Activated CD4-positive, alpha-beta T cell treated with anti-CD3 and anti-CD28 coated beads, Interleukin-2, Interleukin-6, amounts not matched to agents 100 ng/mL and 50 ng/mL, durations not matched to agents 16 hours and 8 hours (primary cell): ENCODE measurements at regions not wholly inside any gene's neighbourhood (a gene's known extent, or its start where the extent isn't known, plus 50 kb on each side); places are given as distances from the start of the nearest gene placed in this dataset.
A peak's percentile ranks its signal among the peaks of the same experiment; 100 is the strongest.
"Not testable (repeated sequence)": the region's sequence is repeated elsewhere in the genome, so short reads cannot be mapped to it uniquely, and the experiment has no call there.

Source experiments
- DNase-seq: peaks from one replicate; pipeline ENCODE4 v3.0.0-alpha.2; 2020

DNA sequence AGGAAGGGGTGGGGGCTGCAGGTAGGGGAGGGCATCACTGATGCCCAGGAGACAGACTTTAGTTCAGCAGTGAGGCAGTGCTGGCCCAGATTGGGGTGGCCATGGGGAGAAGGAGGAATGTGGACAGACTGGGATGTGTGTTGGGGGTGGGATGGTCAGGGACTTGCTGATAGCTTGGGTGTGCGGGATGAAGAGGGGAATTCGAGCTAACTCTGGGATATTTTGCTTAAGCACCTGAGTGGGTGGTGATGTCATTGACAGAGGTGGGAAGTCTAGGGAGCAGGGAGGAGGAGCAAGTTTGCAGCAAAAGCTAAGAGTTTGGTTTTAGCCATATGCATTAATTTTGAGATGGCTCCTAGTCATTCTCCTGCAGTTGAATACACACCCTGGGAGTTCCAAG, 207.5 kb downstream of the RPLP1 start:
- DNase-seq: no peak

DNA sequence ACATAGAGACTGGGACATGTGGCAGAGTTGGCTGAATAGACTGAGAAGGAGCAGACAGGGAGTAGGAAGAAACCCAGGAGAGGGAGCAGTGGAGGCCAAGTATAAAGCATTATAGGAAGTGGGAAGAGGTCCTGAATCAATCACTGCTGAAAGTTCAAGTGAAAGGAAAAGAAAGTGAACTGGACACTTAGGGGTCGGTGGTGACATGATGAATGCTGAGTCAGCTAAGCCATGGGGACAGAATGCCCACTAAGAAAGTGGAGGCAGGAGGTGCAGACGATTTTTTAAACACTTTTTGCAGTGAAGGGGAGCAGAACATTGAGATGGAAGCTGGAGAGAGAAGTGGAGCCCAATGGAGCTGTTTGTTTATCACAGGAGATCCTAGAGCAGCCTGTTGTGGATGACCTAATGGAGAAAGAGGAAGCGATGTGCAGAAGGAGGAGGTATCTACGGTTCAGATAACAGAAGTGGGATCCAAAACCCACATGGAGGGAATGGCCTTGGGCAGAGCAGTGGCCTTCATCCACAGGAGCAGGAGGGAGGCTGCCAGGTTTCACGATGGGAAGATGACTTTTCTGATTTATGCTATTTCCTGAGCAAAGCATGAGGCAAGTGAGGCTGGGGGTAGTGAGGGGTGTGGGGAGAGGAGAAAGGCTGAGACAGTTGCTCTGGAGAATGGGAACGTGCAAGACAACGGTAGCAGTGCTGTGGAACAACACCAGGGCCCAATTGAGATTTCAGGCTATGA, 208.2 kb downstream of the RPLP1 start:
- no peak for DNase-seq

- no peak for DNase-seq
These were observed 208.8 kb downstream of the RPLP1 start for GRCh38 chr15:69661446-69661845.

- no peak for DNase-seq
These were observed 209.4 kb downstream of the RPLP1 start for GRCh38 chr15:69661871-69662644.

- no peak for DNase-seq
These were observed 210.0 kb downstream of the RPLP1 start for GRCh38 chr15:69662645-69663000.

GRCh38 chr15:69663441-69663840, 210.8 kb downstream of the RPLP1 start:
- no peak for DNase-seq

GRCh38 chr15:69663982-69664381, 211.4 kb downstream of the RPLP1 start:
- no peak for DNase-seq

- DNase-seq: no peak
These were observed 212.3 kb downstream of the RPLP1 start for GRCh38 chr15:69664572-69665571.

DNA sequence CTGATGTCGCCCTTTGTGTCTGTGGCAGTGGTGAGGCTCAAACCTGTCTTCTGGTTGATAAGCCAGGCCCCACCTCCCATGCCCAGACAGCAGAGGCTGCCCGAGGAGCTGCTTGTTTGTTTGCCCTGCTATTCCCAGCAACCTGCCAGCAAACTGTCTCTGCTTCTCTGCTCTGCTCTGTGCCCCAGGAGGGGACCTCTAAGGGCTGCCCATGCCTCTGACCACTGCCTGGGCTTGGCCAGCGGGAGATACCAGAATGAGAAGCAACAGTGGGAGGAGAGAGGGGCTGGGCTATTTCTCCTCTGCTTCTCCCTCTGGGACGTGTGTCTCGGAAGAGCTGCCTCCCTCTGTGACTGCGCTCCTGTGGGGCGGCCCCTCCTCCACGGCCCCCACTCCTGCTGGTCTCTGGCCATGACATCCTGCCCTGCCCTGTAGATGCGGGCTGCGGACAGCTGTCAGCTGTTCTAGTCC, 213.1 kb downstream of the RPLP1 start:
- DNase-seq: no peak

GRCh38 chr15:69666441-69666882, 213.8 kb downstream of the RPLP1 start:
- no peak for DNase-seq

DNA sequence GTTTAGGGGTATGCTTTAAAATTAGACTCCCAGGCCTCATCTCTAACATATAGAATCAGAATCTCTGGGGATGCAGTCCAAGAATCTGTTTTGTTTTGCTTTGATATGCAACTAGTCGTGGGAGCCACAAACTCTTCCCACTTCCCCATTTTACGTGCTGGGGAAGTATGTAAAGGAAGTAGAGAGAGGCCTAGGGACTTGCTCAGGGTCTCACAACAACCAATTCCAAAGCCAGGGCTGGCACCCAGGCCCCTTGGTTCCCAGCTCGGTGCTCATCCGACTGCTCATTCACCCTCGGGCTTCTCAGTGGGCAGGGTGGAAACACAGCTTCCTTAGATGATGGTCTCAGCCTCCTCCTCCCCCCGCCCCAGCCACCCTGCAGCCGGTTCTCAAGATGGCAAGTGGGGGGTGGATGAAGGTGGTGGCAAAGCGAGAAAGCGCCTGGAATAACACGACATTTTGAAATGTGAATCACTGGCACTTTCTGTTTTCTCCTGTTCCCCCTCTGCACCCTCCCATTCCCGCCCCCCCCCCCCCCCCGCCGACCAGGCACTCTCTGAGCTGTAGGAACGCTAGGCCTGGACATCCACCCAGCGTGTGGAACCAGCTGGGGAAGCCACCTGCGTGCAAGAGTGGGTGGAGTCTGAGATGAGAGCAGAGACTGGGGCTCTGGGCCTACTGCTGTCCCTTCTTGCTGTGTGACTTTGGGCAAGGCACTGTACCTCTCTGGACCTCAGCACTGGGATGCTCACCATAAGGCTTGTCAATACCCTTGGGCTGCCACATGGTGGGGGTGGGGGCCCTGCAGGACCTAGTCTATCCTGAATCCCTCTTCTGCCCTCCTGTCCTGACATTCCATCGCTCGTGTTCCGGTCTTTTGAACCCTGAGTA, 214.5 kb downstream of the RPLP1 start:
- no peak for DNase-seq

DNA sequence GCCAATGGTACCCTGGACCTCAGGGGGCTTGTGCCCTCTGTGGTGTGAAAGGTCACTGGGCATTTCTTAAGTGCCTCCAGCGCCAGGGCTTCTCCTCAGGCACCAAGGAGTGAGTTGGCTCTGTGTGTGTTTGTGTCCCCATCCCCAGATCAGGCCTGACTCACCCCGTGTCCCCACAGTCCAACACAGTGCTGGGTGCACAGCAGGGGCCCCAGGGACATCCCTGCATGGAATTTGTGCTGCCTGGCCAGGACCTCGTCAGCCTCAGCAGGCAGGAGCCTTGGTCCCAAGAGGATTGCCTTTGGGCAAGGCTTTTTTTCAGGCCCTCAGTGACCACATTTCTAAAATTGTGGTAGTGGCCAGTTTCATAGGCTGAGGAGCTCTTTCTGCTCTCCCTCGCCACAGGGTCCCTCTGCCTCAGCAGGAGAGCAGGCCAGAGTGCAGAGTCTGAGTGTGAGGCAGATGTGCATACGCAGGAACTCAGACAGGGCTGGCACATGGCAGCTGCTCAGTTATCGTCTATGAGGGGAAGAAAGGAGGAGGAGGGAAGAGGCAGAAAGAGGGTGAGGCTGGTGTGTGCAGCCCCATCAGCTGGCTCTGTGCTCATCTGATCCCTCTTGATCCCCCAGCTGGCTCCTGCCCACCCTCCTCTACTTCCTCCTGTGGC, 215.6 kb downstream of the RPLP1 start:
- DNase-seq: no peak

- DNase-seq: peak; percentile 30
These were observed 216.3 kb downstream of the RPLP1 start for GRCh38 chr15:69668963-69669362.

- no peak for DNase-seq
These were observed 216.8 kb downstream of the RPLP1 start for GRCh38 chr15:69669446-69669845.

DNA sequence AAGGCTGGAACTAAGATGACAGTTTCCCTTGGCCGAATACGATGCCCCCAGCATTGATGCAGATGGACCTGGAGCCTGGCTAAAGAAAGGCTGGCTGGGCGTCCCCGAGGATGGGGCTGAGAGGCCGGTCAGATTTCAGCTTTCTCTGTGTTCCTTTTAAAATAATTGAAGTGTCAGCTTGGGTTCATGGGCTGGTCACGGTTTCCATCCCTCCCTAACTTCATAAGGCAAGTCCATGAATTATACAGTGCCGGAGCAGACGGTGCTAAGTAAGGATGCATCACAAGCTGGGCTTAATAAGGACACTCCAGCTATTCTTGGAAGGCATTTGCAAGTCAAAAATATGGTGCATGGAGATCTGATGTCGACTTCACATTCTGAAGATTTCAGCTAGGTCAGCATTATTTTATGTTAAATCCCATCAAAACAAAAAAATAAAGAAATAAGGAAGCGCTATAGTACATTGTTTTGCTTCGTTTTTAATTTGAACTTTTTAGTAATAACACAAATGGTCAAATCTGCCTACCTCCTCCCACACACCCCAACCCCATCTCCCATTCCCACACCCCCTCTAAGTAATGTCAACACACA, 220.8 kb downstream of the RPLP1 start:
- no peak for DNase-seq

GRCh38 chr15:69675731-69676130, 223.1 kb downstream of the RPLP1 start:
- DNase-seq: no peak

DNA sequence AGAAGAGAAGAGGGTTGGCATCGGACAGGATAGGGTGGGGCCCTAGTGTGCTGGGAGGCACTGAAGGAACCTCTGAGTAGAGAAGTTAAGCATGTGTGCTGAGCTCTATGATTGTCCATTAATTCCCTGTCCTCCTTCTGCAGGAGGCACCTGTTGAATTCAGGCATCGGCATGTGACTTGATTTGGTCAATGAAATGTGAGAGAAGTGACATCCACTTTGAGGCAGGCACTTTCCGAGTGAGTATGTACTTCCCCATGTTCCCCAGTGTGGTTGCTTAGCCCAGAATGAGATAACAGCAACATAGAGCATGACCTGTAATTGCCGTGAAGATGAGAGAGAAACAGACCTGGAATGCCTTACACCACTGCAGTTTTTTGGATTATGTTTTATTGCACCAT, 224.8 kb downstream of the RPLP1 start:
- DNase-seq: no peak

GRCh38 chr15:69679623-69680228, 227.1 kb downstream of the RPLP1 start:
- DNase-seq: peak; percentile 79

DNA sequence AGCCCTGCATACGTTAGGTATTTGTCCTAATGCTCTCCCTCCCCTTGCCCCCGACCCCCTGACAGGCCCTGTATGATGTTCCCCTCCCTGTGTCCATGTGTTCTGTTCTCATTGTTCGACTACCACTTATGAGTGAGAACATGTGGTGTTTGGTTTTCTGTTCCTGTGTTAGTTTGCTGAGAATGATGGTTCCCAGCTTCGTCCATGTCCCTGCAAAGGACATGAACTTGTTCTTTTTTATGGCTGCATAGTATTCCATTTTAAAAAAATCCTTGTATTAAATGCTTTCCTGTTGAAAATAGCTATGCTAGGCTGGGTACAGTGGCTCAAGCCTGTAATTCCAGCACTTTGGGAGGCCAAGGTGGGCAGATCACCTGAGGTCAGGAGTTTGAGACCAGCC, 232.2 kb downstream of the RPLP1 start:
- DNase-seq: not testable (repeated sequence)
